HG02840 (cell line): ENCODE measurements at regions not wholly inside any gene's neighbourhood (a gene's known extent, or its start where the extent isn't known, plus 50 kb on each side); places are given as distances from the start of the nearest gene placed in this dataset.
"Not testable (repeated sequence)": the region's sequence is repeated elsewhere in the genome, so short reads cannot be mapped to it uniquely, and the experiment has no call there.

ENCODE experiments used
- ATAC-seq: cut with Tn5 transposase; IDR thresholded peaks from one replicate; pipeline ENCODE4 v1.9.1; 2021; ENCODE audit warnings: mild to moderate bottlenecking, moderate library complexity, moderate number of reproducible peaks; ENCODE audit not compliant: unreplicated experiment, low FRiP score

DNA sequence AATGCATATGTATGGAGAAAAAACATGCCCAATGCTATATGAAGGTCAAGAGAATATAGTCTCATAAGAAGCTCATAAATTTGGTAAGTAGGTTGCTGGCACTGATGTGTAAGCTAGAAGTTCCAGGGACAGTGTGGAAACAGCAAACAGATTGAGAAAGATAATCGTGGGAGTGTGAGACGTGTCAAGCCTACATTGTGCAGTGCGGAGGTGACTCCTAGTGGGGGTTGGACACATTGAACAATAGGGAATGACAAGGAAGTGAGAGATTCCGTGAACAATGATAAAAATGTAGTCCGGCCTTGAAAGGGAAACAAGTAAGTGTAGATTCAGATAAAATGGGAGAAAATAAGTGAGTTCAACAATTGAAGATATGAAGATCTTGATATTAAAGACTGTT, 788.4 kb upstream of the PRMT6 start:
- no peak for ATAC-seq

GRCh38 chr1:106276871-106277270, 779.6 kb upstream of the PRMT6 start:
- no peak for ATAC-seq

GRCh38 chr1:106277786-106278185, 778.7 kb upstream of the PRMT6 start:
- no peak for ATAC-seq

GRCh38 chr1:106278716-106279115, 777.8 kb upstream of the PRMT6 start:
- no peak for ATAC-seq

GRCh38 chr1:106289265-106289928, 767.1 kb upstream of the PRMT6 start:
- ATAC-seq = no peak

DNA sequence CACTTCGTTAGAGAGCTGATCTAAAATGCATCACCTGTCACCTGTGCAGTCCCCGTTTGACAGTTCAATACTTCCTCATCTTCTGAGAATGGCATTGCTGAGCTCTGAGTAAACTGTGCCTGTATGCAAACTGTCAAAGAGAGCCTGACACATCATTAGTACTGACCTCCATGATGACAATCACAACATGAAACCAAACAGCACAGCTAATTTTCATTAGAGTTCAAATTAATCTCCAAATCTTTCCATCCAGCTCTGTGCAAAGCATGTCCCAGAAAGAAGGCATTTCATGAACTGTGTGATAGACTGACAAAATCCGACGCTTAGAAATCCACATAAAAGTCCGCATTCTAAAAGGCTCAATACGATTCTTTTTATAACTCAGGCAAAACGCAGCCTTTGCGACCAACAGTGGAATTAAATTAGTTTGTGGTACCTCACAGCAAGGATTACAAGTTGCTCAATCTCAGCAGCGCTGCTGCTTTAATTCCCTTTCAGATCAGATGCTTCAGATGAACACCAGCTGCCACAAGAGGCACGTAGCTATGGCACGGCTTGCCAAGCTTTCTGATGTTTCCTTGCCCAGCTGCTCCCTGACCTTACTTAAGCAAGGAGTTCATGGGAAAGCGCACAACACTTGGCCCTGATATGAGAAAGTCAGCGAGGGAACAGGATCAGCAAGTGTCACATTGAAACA, 765.5 kb upstream of the PRMT6 start:
- no peak for ATAC-seq

GRCh38 chr1:106292130-106292529, 764.3 kb upstream of the PRMT6 start:
- ATAC-seq = no peak

- ATAC-seq = no peak
These were observed 760.0 kb upstream of the PRMT6 start for GRCh38 chr1:106296431-106296830.

GRCh38 chr1:106304106-106304505, 752.4 kb upstream of the PRMT6 start:
- ATAC-seq = no peak

GRCh38 chr1:106319612-106320011, 736.9 kb upstream of the PRMT6 start:
- no peak for ATAC-seq

DNA sequence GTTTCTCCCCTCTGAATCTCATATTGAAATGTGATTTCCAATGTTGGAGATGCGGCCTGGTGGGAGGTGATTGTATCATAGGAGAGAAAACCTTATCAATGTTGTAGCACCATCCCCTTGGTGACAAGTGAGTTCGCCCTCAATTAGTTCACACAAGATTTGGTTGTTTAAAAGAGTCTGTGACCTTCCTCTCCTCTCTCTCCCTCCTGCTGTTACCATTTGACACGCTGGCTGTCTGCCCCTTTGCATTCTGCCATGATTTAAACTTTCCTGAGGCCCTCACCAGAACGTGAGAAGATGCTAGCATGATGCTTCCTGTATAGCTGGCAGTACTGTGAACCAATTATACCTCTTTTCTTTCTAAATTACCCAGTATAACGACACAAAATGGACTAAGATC, 730.9 kb upstream of the PRMT6 start:
- ATAC-seq = no peak

DNA sequence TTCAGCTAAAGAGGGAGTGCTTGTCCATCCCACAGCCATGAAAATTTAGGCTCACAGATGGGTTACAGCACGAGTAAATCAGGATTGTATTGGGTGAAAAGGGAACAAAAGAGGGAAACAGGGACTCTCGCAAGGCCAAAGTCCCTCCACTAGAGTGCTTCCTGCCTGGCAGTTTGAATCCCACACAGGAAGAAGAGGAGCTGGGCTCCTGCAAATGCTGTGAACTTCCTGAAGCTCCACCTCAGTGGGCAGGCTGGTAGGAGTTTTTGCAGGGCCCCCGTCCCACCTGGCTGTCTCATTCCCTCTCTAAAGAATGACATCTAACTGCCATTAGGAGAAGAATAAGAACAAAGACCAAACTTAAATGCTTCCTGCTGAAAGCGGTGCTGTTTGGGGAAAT, 712.0 kb upstream of the PRMT6 start:
- no peak for ATAC-seq

GRCh38 chr1:106360252-106360651, 696.2 kb upstream of the PRMT6 start:
- ATAC-seq = no peak

DNA sequence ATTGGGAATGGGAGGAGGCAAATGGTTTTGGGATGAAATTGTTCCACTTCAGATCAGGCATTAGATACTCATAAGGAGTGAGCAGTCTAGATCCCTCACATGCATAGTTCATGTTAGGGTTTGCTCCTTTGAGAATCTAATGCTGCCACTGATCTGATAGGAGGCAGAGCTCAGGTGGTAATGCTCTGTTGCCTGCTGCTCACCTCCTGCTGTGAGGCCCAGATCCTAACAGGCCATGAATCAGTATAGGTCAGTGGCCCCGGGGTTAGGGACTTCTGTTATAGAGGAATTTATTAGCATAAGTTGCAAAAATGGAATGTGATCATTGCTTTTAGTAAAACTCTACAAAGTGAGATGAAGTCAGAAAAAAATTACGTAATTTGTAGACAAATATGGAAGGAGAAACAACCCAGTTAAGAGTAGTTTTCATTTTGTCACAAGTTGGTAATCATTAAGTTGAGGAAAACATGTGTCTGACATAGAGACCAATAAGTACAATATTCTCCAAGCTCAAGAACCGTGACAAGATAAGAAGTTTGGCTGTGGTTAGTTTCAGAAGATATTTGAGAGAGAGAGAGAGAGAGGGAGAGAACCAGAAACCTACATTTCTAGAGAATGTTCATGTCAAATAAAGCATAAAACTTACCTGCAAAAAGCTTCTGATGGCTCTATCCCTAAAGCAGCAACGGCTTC, 689.7 kb upstream of the PRMT6 start:
- no peak for ATAC-seq

GRCh38 chr1:106378261-106378660, 678.2 kb upstream of the PRMT6 start:
- no peak for ATAC-seq

GRCh38 chr1:106380772-106381171, 675.7 kb upstream of the PRMT6 start:
- no peak for ATAC-seq

DNA sequence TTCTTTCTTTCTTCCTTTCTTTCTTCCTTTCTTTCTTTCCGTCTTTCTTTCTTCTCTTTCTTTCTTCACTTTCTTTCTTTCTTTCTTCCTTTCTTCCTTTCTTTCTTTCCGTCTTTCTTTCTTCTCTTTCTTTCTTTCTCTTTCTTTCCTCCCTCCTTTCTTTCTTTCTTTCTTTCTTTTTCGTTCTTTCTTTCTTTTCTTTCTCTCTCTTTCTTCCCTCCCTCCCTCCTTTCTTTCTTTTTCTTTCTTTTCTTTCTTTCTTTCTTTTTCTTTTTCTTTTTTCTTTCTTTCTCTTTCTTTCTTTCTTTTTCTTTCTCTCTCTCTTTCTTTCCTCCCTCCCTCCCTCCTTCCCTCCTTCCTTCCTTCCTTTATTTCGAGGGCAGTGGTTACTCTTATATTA, 667.3 kb upstream of the PRMT6 start:
- ATAC-seq = not testable (repeated sequence)

DNA sequence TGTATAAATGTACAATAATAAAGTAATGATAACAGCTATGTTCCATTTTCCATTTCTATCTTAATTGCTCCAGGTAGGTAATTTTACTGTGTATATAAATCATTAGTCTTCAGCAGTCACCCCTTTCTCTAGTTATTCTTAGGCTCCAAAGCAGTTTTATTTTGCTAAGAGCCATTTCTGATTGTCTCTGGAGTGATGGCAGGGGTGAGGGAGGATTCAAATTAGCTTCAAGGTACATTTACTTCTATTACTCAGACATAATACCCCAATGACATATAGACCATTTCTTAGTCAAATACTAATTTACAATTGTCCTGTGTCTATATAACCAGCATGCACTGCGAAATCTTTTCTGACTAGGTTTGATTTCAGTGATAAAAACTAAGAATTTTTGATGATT, 663.4 kb upstream of the PRMT6 start:
- ATAC-seq = no peak

DNA sequence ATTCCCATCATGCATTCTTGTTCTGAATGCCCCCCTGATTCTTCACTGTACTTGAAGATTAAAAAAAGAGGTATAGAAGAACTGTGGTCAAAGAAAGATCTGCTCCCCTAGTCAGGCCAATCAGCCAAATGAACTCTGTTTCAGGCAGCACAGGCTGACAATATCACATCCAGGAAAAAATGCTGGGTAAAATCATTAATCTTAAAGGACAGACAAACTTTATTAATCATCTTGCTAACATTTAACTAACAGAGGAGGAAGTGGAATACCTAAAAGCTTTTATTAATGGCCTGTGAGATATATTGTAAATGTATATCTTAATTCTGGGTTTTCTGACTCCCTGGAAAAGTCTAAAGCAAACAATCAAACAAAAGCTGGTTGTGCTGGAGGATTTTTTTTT, 660.5 kb upstream of the PRMT6 start:
- no peak for ATAC-seq

DNA sequence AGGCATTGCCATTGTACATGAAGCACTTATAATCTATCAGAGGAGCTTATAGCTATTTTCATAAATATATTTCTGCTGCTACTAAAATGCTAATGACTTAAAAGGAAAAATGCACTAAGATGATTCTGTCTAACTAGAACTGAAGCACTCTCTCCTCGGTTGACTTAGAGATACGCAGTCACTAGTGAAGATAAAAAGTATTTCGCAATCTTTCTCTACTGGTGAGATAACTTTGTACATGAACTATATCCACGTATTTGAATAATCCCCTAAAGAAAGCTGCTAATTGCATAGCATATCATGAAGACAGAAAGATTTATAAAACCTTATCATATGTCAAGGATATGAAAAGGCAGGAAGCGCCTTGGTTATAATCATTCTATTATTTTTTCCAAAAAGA, 658.1 kb upstream of the PRMT6 start:
- no peak for ATAC-seq

DNA sequence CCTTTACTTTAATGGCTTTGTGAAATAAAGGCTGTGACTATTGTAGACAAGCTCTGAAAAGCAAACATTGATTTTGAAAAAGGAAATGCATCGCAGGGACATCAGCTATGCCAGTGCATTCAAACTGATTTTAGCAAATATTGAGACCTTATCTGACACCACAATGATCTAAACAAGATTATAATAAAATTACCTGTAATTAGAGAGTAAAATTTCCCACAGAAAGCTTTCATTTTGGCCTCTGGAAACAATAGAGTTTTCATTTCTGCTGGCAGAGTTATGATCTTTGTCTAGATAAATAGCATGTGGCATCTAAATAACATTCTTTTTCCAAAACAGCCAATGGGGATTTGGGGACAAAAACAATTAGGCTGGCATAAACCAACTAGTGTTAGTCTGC, 650.4 kb upstream of the PRMT6 start:
- ATAC-seq = no peak

- ATAC-seq = not testable (repeated sequence)
These were observed 644.2 kb upstream of the PRMT6 start for GRCh38 chr1:106412321-106412720.
